HG03460 (cell line): ENCODE measurements at regions not wholly inside any gene's neighbourhood (a gene's known extent, or its start where the extent isn't known, plus 50 kb on each side); places are given as distances from the start of the nearest gene placed in this dataset.
"Not testable (repeated sequence)": the region's sequence is repeated elsewhere in the genome, so short reads cannot be mapped to it uniquely, and the experiment has no call there.

Source experiments
- ATAC-seq: cut with Tn5 transposase; IDR thresholded peaks from one replicate; pipeline ENCODE4 v1.9.1; 2021; ENCODE audit not compliant: unreplicated experiment

- ATAC-seq: not testable (repeated sequence)
These were observed 122.6 kb upstream of the NBPF19 start for GRCh38 chr1:149352205-149352604.

GRCh38 chr1:149354579-149354978, 120.3 kb upstream of the NBPF19 start:
- ATAC-seq: not testable (repeated sequence)

- not testable (repeated sequence) for ATAC-seq
These were observed 119.1 kb upstream of the NBPF19 start for GRCh38 chr1:149355748-149356147.

- ATAC-seq: not testable (repeated sequence)
These were observed 118.7 kb upstream of the NBPF19 start for GRCh38 chr1:149356152-149356551.

- ATAC-seq: not testable (repeated sequence)
These were observed 114.5 kb upstream of the NBPF19 start for GRCh38 chr1:149360351-149360750.

- ATAC-seq: not testable (repeated sequence)
These were observed 113.5 kb upstream of the NBPF19 start for GRCh38 chr1:149361310-149361709.

- not testable (repeated sequence) for ATAC-seq
These were observed 110.5 kb upstream of the NBPF19 start for GRCh38 chr1:149364188-149364981.

- not testable (repeated sequence) for ATAC-seq
These were observed 108.4 kb upstream of the NBPF19 start for GRCh38 chr1:149366402-149366801.

- ATAC-seq: not testable (repeated sequence)
These were observed 107.3 kb upstream of the NBPF19 start for GRCh38 chr1:149367472-149368044.

GRCh38 chr1:149368337-149368736, 106.5 kb upstream of the NBPF19 start:
- ATAC-seq: not testable (repeated sequence)

GRCh38 chr1:149369081-149369480, 105.8 kb upstream of the NBPF19 start:
- not testable (repeated sequence) for ATAC-seq

- not testable (repeated sequence) for ATAC-seq
These were observed 102.9 kb upstream of the NBPF19 start for GRCh38 chr1:149371955-149372354.

- not testable (repeated sequence) for ATAC-seq
These were observed 96.4 kb upstream of the NBPF19 start for GRCh38 chr1:149378462-149378861.

- ATAC-seq: not testable (repeated sequence)
These were observed 84.5 kb upstream of the NBPF19 start for GRCh38 chr1:149390173-149390926.

- not testable (repeated sequence) for ATAC-seq
These were observed 83.9 kb upstream of the NBPF19 start for GRCh38 chr1:149390931-149391330.

- ATAC-seq: not testable (repeated sequence)
These were observed 79.0 kb upstream of the NBPF19 start for GRCh38 chr1:149395802-149396201.

GRCh38 chr1:149398527-149398926, 76.3 kb upstream of the NBPF19 start:
- not testable (repeated sequence) for ATAC-seq

GRCh38 chr1:149408404-149408803, 66.4 kb upstream of the NBPF19 start:
- not testable (repeated sequence) for ATAC-seq

- ATAC-seq: not testable (repeated sequence)
These were observed 59.5 kb upstream of the NBPF19 start for GRCh38 chr1:149415373-149415772.

- ATAC-seq: not testable (repeated sequence)
These were observed 56.1 kb upstream of the NBPF19 start for GRCh38 chr1:149418782-149419181.

- not testable (repeated sequence) for ATAC-seq
These were observed 51.7 kb upstream of the NBPF19 start for GRCh38 chr1:149423122-149423521.
